Fibroblast of upper back skin (primary cell): ENCODE measurements at regions not wholly inside any gene's neighbourhood (a gene's known extent, or its start where the extent isn't known, plus 50 kb on each side); places are given as distances from the start of the nearest gene placed in this dataset.
"Not testable (repeated sequence)": the region's sequence is repeated elsewhere in the genome, so short reads cannot be mapped to it uniquely, and the experiment has no call there.

Experiments used
- DNase-seq: peaks from one replicate; pipeline ENCODE4 v3.0.0-alpha.2; 2013

DNA sequence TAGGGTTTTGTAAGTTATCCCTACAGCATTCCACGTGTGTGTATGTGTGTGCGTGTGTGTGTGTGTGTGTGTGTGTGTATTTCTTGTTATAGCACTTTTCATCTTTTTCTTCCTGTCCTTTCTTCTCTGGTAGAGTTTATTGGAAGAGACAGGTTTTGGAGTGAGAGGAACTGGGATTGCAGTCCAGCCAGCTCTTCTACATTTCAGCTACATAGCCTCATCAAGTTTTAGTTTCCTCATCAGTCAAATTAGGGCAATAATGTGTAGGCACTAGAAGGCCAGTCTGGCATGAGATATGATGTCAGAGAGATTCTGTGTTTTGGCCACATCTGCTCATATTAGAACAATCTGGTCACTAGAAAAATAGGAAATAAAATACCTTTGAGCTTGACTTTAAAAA, 1283.5 kb upstream of the TENM4 start:
- DNase-seq: no peak

DNA sequence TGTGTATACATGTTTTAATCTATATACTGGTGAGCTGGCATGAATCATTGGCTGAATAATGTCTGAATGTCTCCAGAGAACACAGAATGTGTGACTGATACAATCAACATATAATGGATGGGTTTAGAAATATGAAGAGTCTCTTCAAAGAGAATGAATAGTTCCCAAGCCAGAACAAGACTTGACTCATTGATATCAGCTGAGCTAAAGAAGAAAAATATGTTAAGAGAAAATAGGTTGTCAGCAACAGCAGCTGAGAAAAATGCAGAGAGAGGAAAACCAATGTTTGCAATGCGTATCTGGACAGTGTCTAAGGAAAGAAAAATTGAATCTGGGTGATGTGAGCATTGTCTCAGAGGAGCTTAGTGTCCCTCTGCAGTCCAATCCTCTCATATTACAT, 1281.8 kb upstream of the TENM4 start:
- peak; percentile 25 for DNase-seq

DNA sequence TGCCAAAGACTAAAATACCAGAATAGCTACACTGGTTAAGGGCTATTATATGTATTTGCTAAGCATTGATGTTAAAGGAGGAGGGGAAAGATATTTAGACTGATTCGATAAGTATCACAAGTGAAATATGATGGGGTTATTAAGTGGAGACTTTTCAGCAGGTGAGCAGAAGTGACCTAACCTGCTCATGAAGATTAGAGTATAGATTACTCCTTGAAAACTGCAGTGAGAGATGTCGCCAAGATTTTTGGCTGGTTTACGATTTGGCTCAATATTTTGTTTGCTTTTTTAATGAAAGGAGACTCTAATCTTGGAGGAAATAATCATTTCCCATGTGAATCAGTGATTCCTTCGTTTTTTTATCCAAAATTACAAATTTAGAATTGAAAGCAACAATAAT, 1279.5 kb upstream of the TENM4 start:
- no peak for DNase-seq

DNA sequence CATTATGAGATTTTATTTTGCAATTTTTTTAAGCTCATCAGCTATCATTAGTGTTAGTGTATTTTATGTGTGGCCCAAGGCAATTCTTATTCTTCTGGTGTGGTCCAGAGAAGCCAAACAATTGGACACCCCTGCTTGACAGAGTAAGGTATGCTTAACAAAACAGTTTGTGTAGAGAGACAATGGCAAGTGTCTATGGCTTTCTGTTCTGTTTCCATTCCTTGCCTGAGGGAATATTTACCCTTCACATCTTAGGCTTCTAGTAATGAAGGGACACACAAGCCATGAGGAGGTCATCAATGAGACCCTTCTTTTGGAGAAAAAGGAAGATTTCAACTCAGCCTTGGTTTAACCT, 1278.4 kb upstream of the TENM4 start:
- no peak for DNase-seq

DNA sequence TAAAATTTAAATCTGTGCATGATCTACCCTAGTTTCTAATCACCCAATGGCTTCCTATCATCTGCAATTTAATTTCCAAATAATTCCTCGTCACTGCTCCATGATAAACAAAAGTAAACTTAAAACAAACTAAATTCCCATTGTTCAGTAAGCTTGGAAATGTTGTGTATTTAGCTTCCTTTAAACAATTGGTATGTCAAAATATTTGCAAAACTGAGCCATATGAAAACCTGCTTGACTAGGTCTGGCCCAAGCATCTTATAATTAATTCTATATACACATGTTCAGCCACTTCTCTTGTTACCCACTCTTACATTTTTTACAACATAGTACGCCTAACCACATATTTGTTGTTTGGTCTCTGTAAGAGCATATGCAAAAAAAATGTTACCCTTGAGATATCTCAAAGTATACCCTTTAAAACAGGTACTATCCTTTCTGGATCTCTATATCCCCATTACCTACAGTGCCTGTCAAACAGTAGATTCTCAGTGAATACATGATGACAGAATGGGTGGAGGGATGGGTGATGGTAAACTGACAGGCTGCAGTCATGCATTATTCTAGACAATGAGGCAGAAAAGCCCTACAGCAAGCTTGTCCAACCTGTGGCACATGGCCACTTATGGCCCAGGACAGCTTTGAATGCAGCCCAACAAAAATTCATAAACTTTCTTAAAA, 1277.9 kb upstream of the TENM4 start:
- DNase-seq: no peak

DNA sequence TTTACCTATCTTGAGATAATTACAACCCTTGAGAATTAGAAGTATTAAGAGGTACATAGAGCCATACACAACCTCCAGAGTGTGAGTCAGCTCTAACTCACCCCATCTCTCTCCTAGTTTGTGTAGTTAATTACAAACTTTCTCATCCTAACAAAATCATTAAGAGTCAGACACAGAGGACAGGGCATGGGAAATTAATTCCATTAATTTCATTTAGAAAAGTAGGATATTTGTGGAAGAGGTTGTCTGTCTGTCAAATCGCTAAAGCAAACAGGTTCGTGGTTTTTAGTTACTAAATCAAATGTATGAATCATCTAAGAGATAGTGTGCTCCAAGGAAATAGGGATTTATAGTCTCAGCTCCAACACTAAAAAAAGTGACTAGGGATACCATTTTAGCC, 1261.4 kb upstream of the TENM4 start:
- no peak for DNase-seq

DNA sequence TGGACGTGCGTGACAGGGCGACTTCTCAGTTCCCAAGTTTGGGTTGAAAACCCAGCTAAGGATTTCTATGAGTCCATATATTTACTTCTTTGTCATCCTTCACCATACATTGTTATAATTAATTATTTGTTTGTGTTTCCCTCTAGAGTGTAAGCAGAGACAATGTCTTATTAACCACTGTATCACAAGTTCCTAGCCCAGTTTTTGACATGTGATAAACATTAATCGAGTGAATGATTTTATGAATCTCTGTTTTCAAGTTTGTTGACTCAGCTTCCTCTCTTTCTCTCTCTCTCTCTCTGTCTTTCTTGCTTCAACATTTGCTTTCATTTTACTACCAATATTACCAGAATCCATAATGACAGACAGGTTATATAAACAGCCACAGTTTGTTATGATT, 1259.6 kb upstream of the TENM4 start:
- DNase-seq: no peak

DNA sequence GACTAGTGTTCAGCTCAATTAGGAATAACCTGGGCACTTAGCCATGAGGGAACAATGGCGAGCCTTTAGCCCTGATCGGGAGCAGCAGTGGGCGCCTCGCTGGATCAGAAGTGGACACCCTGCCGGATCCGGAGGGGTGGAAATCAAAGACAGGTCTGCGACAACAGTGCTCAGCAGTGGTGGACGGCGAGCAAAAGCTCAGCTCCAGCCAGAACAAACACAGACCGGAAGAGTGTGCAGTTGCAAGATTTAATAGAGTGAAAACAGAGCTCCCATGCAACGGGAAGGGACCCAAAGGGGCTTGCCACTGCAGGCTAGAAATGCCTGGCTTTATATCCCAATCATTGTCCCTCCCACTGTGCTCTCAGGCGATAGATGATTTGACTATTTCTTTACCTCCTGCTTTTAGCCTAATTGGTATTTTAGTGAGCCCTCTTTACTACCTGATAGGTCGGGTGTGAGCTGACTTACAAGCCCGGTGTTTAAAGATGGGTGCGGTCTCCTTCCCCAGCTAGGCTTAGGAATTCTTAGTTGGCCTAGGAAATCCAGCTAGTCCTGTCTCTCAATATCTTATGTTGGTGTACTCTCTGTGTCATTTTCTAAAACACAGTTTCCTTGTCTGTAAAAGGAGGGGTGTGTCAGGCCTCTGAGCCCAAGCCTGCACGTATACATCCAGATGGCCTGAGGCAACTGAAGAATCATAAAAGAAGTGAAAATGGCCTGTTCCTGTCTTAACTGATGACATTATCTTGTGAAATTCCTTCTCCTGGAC, 1258.8 kb upstream of the TENM4 start:
- not testable (repeated sequence) for DNase-seq

DNA sequence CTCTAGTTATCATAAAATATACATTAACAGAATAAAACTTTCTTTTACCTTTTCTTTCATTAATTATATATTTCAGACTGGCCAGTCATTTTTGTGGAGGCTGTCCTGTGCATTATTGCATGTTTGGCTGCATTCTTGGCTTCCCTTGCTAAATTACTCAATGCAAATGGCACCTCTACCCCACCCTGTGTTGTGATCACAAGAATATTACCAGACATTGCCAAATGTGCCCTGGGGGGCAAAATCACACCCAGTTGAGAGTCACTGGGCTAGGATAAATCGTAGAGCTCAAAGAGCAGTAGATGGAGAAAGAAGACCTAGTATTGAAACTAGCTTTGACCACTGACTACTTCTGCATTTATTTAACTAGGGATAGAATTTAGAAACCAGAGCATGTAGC, 1257.8 kb upstream of the TENM4 start:
- no peak for DNase-seq

DNA sequence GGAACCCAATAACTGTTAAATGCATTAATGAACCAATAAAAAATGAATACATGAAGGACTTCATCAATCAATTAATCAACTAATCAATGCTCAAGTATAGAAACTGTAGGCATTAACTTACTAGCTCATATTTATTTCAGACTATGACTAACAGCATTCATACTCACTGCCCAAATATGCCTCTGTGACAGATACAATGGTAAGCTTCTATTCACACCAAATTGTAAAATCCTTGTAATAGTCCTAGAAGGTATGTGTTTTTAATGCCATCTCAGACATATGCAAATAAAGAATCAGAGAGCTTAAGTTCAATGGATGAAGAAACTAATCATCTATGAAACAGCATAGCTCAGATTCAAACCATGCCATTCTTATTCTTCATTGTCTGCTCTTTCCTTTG, 1253.6 kb upstream of the TENM4 start:
- no peak for DNase-seq

DNA sequence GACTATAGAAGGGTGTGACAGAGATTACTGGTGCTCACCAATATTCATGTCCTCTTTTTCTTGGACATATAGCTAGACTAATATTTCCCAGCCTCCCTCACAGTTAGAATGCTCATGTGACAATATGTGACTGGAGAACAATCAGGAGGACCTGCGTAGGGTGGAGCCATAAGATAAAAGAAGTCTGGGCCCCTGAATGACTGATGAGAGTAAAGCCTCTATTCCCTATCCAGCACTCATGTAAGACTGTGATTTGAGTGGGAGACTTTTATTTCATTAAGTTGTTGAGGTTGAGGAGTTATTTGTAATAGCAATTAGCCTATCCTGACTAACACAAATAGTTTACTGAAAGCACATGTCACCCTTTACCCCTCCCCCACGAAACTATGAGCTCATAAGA, 1247.1 kb upstream of the TENM4 start:
- DNase-seq: no peak

DNA sequence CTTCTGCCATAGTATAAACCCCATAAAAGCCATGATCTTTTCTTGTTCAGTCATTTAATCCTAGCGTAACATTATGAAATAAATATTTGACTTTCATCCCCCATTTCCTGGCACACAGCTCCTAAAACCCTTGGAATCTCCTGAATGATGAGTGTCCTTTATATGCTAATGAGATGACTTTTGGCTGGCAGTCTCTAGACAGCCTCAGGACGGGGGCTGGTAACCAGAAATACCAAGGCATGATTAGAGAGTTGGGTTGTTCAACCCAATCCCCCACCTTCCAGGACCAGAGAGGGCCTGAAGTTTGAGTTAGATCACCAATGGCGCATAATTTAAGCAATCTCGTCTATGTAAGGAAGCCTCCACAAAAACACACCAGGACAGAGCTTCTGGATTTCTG, 1246.1 kb upstream of the TENM4 start:
- DNase-seq: no peak

DNA sequence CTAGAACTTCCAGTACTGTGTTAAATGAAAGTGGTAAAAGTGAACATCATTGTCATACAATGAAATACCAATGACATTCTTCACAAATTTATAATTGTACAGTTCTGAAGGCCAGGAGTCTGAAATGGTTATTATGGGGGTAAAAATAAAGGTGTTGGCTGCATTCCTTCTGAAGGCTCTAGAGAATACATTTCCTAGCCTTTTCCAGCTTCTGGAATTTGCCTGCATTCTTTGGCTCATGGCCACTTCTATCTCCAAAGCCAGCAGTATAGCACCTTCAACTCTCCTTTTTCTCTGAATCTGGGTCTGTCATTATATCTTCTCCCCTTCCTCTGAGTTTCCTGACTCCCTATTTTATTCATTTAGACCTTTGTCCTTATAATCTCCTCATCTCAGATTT, 1232.7 kb upstream of the TENM4 start:
- no peak for DNase-seq

DNA sequence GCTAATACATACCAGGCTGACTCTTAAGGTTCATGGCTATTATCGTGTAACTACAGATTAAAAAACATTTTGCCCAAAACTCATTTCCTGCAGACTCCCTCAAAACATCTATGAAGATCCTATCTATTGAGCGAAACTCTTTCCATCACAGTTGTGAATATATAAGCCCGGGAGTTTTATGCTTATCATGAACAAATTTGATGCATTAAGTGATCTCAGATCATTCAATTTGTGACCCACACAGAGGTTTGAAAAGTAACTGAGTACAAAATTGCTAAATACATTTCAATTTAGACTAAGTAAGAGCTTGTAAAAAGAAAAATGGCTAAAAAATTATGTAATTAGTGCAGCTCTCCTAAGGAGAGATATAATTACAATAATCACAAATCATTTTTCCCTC, 1228.8 kb upstream of the TENM4 start:
- DNase-seq: no peak

DNA sequence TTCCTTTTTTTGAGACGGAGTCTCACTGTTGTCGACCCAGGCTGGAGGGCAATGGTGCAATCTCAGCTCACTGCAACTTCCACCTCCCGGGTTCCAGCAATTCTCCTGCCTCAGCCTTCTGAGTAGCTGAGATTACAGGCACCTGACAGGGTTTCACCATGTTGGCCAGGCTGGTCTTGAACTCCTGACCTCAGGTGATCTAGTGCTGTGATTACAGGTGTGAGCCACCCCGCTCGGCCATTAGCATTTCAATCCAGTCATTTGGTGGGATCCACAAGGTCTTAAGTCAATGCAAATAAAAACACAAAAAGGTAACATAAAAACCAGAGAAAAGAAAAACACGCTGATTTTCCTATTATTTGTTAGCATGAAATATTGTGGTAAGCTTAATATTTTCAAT, 1227.2 kb upstream of the TENM4 start:
- DNase-seq: no peak

DNA sequence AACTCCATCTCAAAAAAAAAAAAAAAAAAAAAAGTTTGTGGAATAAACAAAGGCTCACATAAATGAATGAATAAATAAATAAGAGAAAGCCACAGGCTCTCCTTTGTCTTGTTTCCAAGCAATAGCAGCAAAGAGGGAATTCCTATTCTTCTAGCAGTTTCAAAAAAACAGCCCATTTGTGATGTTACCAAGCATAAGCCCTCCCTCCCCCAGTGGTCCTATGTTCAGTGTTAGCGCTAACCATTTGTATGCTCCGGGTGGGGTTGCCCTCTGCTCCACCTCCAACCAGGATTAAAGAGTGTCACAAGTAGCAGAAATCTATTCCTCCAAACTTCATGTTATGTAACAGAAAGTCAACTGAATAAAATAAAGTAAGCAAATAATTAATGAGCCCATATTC, 1215.0 kb upstream of the TENM4 start:
- DNase-seq: no peak

DNA sequence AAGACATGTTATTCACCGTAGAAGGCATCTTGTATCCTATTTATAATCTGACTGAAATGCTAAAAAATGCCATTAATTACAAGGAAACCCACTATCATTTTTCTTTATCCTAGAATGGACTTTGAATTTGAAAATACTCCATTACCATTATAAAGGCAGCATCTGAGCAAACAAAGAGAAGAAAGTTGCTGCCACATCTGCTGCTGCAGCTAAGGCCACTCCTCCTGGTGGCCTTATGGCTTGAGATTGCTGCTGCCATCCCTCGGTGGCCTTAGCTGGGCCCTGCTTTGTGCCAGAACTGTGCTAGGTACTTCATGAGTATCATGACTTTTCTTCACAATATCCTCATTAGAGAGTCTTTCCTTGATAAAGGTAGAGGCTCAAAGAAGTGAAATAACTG, 1210.1 kb upstream of the TENM4 start:
- DNase-seq: no peak

DNA sequence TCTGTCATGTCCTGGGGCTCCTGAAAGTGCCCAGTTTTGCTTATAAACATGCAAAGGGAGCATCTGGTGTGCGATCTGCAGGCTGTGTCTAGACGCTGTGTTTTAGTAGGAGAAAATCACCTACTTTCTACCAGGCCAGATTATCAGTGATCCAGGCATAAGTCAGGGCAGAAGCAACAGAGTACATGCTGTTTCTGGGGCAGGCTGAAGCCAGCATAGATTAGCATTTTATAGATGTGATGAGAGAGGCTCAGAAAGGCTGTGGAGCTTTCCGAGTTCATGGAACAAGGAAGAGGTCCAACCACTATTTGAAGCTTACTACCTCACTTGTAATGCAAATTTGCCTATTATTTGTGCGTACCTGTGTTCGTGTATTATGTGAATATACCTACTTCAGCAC, 1208.4 kb upstream of the TENM4 start:
- DNase-seq: no peak

DNA sequence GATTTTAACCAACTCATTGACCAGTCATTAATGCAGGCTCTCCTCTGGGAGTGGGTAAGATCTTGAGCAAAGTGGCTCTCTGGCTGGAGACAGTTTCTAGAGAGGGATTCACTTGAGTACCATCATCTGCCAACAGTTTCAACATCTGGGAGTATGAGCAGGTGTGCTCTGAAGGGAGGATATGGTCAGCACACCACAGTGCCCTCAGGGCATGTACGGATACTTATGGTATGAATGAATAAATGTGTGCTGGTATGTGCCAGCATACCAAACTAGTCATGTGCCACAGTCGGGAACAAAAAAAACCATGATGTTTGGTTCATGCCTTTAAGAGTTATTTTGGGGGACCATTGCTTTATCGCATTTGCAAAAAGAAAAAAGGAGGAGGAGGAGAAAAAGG, 1197.5 kb upstream of the TENM4 start:
- DNase-seq: no peak

DNA sequence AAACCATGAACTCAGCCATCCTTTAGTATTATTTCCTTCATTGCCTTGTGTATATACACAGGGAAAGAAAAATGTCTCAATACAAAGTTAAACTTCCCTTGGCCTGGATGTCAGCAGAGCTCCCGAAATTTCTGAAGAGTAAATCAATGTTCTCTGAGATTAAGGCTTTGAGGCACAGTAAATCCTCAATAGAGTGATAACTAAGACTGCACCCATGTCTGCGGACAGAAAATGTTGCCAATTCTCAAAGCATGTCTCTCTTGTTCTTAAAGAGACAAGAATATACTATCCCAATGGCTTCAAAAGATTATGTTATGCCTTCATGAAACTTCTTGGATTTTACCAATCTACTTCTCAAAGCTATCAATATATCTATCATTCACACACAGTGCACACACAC, 1196.7 kb upstream of the TENM4 start:
- DNase-seq: no peak

DNA sequence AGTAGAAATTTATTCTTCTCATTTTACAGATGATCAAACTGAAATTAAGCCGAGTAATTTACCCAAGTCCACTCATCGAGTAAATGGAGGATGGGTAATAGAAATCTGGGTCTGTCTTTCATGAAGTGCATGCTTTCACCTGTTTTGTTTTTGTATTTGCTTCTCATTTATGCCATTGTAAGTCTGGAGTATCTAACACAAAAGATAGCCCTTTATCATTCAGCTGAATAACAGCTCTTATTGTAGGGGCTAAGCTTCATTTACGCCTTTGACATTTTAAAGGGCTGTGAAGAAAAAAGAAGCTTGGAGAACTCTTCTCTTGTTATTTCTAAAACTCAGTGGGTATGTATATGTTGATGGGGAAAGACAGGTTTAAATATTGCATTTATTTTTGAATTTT, 1196.2 kb upstream of the TENM4 start:
- DNase-seq: no peak

DNA sequence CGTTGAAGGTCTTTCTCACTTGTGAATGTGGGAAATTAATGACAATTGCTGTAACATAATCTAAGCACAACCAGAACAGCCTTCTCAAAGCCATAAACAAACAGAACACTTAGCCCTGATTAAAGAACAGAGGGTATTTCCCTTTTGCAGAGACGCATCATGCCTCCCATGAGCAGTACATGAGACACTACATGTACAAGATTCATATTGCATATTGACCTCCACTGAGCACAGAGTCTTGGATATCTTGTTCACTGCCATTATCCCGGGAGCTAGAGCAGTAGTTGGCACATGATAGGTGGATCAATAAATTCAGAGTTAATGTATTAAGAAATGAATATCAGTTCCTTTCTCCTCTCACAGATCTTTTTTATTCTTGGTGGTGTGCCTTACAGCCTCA, 1194.3 kb upstream of the TENM4 start:
- no peak for DNase-seq

DNA sequence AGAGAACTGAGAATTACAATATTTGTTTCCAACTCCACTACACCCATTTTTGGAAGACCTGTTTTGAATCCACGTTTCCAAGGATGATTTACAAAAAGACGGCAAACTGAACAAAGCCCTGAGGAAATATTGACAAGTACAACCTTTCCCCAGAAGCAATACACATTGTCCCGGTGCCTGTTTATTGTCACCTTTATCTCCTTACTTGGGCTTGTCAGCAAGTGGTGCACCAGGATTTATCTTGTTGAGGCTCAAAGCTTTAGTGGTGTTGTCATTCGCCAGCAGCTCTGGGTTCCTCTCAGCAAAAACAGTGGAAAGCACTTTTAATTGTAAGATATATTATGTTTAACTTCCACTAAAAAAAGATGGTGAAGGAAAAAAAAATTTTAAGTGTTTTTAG, 1191.9 kb upstream of the TENM4 start:
- DNase-seq: no peak

DNA sequence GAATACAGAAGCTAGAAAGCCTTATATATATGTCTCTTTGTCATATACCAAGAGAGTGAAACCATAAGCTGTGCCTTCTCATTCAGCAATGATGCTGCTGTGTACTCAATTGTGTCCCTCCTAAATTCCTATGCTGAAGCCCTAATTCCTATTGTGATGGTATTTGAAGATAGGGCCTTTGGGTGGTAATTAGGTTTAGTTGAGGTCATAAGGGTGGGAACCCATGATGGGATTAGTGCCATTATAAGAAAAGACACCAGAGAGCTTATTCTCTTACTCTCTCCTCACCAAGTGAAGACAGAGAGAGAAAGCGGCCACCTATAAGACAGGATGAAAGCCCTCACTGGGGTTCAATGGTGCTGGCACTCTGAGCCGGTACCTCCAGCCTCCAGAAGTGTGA, 1191.3 kb upstream of the TENM4 start:
- DNase-seq: no peak

DNA sequence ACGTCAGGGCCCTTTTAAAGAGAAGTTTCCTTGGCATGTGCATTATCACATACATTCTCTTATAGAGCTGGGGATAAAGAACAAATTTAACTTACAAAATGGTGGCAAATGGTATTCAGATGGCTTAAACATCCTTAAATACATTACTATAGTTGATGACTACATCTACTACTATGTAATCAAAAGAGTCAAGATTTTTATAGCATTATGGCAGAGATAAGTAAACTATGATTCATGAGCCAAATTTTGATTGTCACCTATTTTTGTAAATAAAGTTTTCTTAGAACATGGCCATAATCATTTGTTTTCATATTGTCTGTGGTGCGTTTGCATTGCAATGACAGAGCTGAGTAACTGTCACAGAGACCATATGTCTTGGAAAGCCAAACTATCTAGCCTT, 1188.6 kb upstream of the TENM4 start:
- no peak for DNase-seq
